K562 (cell line): ENCODE measurements at regions not wholly inside any gene's neighbourhood (a gene's known extent, or its start where the extent isn't known, plus 50 kb on each side); places are given as distances from the start of the nearest gene placed in this dataset.

Source experiments
- ARID4B ChIP-seq: sonication (generic); formaldehyde crosslinking; IDR thresholded peaks from 2 replicates; pipeline ENCODE4 v1.8.0; 2022; ENCODE audit warnings: mild to moderate bottlenecking, missing genetic modification reagents
- CTBP1 ChIP-seq: fragments of 450-650 bp; IDR thresholded peaks from 2 replicates; pipeline ENCODE4 v1.6.1; 2016; ENCODE audit warnings: borderline replicate concordance
- DIDO1 ChIP-seq: fragments of 450-650 bp; IDR thresholded peaks from 2 replicates; pipeline ENCODE4 v1.6.1; 2016; ENCODE audit warnings: low read depth, missing biosample characterization, missing genetic modification characterization
- EP300 ChIP-seq: IDR thresholded peaks from 2 replicates; pipeline ENCODE4 v1.6.1; 2012; ENCODE audit warnings: low read length, improper control_type of control experiment
- GTF2B ChIP-seq: IDR thresholded peaks from 2 replicates; pipeline ENCODE4 v1.6.1; 2011; ENCODE audit not compliant: insufficient read length; ENCODE audit errors: extremely low read depth
- MCM3 ChIP-seq: fragments of 450-650 bp; IDR thresholded peaks from 2 replicates; pipeline ENCODE4 v1.6.1; 2016
- RNF2 ChIP-seq: sonication (generic); IDR thresholded peaks from 2 replicates; pipeline ENCODE4 v1.6.1; 2016
- ZC3H11A ChIP-seq: IDR thresholded peaks from 2 replicates; pipeline ENCODE4 v1.6.1; 2012; ENCODE audit warnings: low read depth, low read length, improper control_type of control experiment
- ZFP1 ChIP-seq: fragments of 450-650 bp; formaldehyde crosslinking; IDR thresholded peaks from 2 replicates; pipeline ENCODE4 v1.4.0; 2020; ENCODE audit warnings: mild to moderate bottlenecking, mixed read lengths
- ZNF24 ChIP-seq: fragments of 450-650 bp; IDR thresholded peaks from 2 replicates; pipeline ENCODE4 v1.6.1; 2016
- TF ChIP-seq, protein P1 (sequence below): sonication (generic); formaldehyde crosslinking; IDR thresholded peaks from 2 replicates; pipeline ENCODE4 v1.8.1; 2023; ENCODE audit warnings: missing genetic modification reagents, mild to moderate bottlenecking, borderline replicate concordance
- TF ChIP-seq, protein P2 (sequence below): fragments of 250-450 bp; sonication (Bioruptor Pico); IDR thresholded peaks from 2 replicates; pipeline ENCODE4 v1.4.0; 2020; ENCODE audit warnings: mild to moderate bottlenecking, moderate library complexity
- TF ChIP-seq, protein P3 (sequence below): sonication (generic); formaldehyde crosslinking; IDR thresholded peaks from 2 replicates; pipeline ENCODE4 v1.8.1; 2023; ENCODE audit warnings: mild to moderate bottlenecking, missing genetic modification reagents

DNA sequence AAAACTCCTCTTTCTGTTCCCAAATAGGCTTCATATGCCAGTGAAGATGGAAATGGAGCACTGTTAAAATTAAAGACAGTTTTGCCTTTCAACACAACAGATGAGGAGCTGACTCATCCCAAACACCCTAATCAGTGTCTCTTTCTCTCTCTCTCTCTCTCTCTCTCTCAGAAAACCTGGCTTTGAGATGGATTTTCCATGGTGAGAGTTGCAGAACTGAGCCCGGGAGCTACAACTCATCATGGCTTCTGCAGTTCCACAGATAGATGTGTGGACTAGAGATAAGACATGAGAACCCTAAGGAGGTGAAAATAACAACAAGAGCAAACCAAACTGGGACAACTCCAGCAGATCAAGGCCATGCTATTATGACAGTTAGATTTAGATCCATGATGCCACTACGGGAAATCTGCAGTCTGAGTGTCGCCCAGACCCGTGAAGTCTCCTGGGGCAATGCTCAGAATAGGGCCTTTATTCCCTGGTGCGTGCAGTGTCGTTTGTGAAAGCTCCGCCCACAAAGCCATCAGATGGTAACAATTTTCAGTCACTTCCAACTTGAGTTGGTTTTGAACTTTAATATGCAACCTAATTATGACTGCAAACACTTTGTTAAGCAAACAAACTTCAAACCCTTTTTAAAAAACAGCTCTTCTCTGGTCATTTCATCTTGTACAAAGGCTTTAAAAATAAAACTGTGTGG, 338.2 kb upstream of the PREP start (continued):
- TF ChIP-seq RNF2 = no peak
- no peak for TF ChIP-seq MCM3
- TF ChIP-seq, protein P1, sequence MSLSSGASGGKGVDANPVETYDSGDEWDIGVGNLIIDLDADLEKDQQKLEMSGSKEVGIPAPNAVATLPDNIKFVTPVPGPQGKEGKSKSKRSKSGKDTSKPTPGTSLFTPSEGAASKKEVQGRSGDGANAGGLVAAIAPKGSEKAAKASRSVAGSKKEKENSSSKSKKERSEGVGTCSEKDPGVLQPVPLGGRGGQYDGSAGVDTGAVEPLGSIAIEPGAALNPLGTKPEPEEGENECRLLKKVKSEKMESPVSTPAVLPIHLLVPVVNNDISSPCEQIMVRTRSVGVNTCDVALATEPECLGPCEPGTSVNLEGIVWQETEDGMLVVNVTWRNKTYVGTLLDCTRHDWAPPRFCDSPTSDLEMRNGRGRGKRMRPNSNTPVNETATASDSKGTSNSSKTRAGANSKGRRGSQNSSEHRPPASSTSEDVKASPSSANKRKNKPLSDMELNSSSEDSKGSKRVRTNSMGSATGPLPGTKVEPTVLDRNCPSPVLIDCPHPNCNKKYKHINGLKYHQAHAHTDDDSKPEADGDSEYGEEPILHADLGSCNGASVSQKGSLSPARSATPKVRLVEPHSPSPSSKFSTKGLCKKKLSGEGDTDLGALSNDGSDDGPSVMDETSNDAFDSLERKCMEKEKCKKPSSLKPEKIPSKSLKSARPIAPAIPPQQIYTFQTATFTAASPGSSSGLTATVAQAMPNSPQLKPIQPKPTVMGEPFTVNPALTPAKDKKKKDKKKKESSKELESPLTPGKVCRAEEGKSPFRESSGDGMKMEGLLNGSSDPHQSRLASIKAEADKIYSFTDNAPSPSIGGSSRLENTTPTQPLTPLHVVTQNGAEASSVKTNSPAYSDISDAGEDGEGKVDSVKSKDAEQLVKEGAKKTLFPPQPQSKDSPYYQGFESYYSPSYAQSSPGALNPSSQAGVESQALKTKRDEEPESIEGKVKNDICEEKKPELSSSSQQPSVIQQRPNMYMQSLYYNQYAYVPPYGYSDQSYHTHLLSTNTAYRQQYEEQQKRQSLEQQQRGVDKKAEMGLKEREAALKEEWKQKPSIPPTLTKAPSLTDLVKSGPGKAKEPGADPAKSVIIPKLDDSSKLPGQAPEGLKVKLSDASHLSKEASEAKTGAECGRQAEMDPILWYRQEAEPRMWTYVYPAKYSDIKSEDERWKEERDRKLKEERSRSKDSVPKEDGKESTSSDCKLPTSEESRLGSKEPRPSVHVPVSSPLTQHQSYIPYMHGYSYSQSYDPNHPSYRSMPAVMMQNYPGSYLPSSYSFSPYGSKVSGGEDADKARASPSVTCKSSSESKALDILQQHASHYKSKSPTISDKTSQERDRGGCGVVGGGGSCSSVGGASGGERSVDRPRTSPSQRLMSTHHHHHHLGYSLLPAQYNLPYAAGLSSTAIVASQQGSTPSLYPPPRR (CRISPR knock-in tag) = no peak
- TF ChIP-seq ZNF24 = no peak
- TF ChIP-seq EP300 = no peak; the same call in 1 of the 2 replicates
- no peak for TF ChIP-seq ZC3H11A
- TF ChIP-seq, protein P2, sequence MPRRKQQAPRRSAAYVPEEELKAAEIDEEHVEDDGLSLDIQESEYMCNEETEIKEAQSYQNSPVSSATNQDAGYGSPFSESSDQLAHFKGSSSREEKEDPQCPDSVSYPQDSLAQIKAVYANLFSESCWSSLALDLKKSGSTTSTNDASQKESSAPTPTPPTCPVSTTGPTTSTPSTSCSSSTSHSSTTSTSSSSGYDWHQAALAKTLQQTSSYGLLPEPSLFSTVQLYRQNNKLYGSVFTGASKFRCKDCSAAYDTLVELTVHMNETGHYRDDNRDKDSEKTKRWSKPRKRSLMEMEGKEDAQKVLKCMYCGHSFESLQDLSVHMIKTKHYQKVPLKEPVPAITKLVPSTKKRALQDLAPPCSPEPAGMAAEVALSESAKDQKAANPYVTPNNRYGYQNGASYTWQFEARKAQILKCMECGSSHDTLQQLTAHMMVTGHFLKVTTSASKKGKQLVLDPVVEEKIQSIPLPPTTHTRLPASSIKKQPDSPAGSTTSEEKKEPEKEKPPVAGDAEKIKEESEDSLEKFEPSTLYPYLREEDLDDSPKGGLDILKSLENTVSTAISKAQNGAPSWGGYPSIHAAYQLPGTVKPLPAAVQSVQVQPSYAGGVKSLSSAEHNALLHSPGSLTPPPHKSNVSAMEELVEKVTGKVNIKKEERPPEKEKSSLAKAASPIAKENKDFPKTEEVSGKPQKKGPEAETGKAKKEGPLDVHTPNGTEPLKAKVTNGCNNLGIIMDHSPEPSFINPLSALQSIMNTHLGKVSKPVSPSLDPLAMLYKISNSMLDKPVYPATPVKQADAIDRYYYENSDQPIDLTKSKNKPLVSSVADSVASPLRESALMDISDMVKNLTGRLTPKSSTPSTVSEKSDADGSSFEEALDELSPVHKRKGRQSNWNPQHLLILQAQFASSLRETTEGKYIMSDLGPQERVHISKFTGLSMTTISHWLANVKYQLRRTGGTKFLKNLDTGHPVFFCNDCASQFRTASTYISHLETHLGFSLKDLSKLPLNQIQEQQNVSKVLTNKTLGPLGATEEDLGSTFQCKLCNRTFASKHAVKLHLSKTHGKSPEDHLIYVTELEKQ = no peak
- no peak for TF ChIP-seq ZFP1 (CRISPR knock-in tag)
- TF ChIP-seq CTBP1 = peak; percentile 92
- TF ChIP-seq, protein P3, sequence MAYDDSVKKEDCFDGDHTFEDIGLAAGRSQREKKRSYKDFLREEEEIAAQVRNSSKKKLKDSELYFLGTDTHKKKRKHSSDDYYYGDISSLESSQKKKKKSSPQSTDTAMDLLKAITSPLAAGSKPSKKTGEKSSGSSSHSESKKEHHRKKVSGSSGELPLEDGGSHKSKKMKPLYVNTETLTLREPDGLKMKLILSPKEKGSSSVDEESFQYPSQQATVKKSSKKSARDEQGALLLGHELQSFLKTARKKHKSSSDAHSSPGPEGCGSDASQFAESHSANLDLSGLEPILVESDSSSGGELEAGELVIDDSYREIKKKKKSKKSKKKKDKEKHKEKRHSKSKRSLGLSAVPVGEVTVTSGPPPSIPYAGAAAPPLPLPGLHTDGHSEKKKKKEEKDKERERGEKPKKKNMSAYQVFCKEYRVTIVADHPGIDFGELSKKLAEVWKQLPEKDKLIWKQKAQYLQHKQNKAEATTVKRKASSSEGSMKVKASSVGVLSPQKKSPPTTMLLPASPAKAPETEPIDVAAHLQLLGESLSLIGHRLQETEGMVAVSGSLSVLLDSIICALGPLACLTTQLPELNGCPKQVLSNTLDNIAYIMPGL (CRISPR knock-in tag) = no peak
- no peak for TF ChIP-seq GTF2B
- no peak for TF ChIP-seq ARID4B
- no peak for TF ChIP-seq DIDO1
